HS-27A (cell line): ENCODE measurements at regions not wholly inside any gene's neighbourhood (a gene's known extent, or its start where the extent isn't known, plus 50 kb on each side); places are given as distances from the start of the nearest gene placed in this dataset.

Experiments
- DNase-seq: peaks from one replicate; pipeline ENCODE4 v3.0.0-alpha.2; 2012; ENCODE audit warnings: low read depth, missing footprints

- DNase-seq = no peak
These were observed 72.3 kb upstream of the PDZRN3 start for GRCh38 chr3:73697020-73697419.

GRCh38 chr3:73695841-73696240 lies 71.1 kb upstream of the PDZRN3 start:
- no peak for DNase-seq

GRCh38 chr3:73694983-73695757 lies 70.4 kb upstream of the PDZRN3 start:
- DNase-seq = no peak

- no peak for DNase-seq
These were observed 62.6 kb upstream of the PDZRN3 start for GRCh38 chr3:73687106-73688004.

GRCh38 chr3:73685061-73685460 lies 60.3 kb upstream of the PDZRN3 start:
- DNase-seq = no peak

- no peak for DNase-seq
These were observed 59.0 kb upstream of the PDZRN3 start for GRCh38 chr3:73683706-73684105.

- DNase-seq = no peak
These were observed 56.9 kb upstream of the PDZRN3 start for GRCh38 chr3:73681610-73682009.

- no peak for DNase-seq
These were observed 56.5 kb upstream of the PDZRN3 start for GRCh38 chr3:73681198-73681597.

GRCh38 chr3:73680391-73681095 lies 55.8 kb upstream of the PDZRN3 start:
- DNase-seq = no peak

GRCh38 chr3:73677336-73678024 lies 52.7 kb upstream of the PDZRN3 start:
- DNase-seq = no peak
